ENCODE measurements at regions not wholly inside any gene's neighbourhood (a gene's known extent, or its start where the extent isn't known, plus 50 kb on each side); places are given as distances from the start of the nearest gene placed in this dataset.

GRCh38 chr7:124480036-124480820 is 285.4 kb downstream of the GPR37 start:
- Mint-ChIP-seq H3K4me1 (no peaks in the 10 kb centered on the region), H3K4me3 (no peak overlapping the region), H3K9me3 (peaks cover 18% of the 10 kb centered on the region), H3K27me3 (no peaks in the 10 kb centered on the region), H3K36me3 (ENCODE audit: insufficient read depth) (no peaks in the 10 kb centered on the region), H3K27ac (ENCODE audit: low read depth) (no peak overlapping the region)
- DNase-seq (ENCODE audit: low spot score in 2 of 2) (no peak), ATAC-seq (replicated peaks; ENCODE audit: extremely low read depth, poor library complexity, severe bottlenecking) (no peak)

GRCh38 chr7:124462249-124462648 is 303.3 kb downstream of the GPR37 start:
- no peak overlapping the region for H3K27ac Mint-ChIP-seq (ENCODE audit: low read depth)

GRCh38 chr7:124460555-124460954 is 305.0 kb downstream of the GPR37 start:
- Mint-ChIP-seq H3K4me1 (no peaks in the 10 kb centered on the region), H3K27ac (ENCODE audit: low read depth) (no peak overlapping the region)

More at GRCh38 chr7:124462249-124462648, 303.3 kb downstream of the GPR37 start:
- no peak for ATAC-seq (replicated peaks; ENCODE audit: extremely low read depth, poor library complexity, severe bottlenecking)
- Mint-ChIP-seq H3K36me3 (ENCODE audit: insufficient read depth) (no peaks in the 10 kb centered on the region), H3K9me3 (peaks cover 21% of the 10 kb centered on the region), H3K4me1 (no peaks in the 10 kb centered on the region), H3K4me3 (no peak overlapping the region), H3K27me3 (no peaks in the 10 kb centered on the region)
- no peak for DNase-seq (ENCODE audit: low spot score in 2 of 2)

GRCh38 chr7:124460056-124460450 is 305.5 kb downstream of the GPR37 start:
- Mint-ChIP-seq H3K9me3 (peaks cover 15% of the 10 kb centered on the region), H3K27ac (ENCODE audit: low read depth) (no peak overlapping the region), H3K36me3 (ENCODE audit: insufficient read depth) (no peaks in the 10 kb centered on the region), H3K27me3 (no peaks in the 10 kb centered on the region), H3K4me3 (no peak overlapping the region), H3K4me1 (no peaks in the 10 kb centered on the region)
- DNase-seq (ENCODE audit: low spot score in 2 of 2) (no peak), ATAC-seq (replicated peaks; ENCODE audit: extremely low read depth, poor library complexity, severe bottlenecking) (no peak)

More at GRCh38 chr7:124460555-124460954, 305.0 kb downstream of the GPR37 start:
- DNase-seq (ENCODE audit: low spot score in 2 of 2) (no peak), ATAC-seq (replicated peaks; ENCODE audit: extremely low read depth, poor library complexity, severe bottlenecking) (no peak)
- Mint-ChIP-seq H3K36me3 (ENCODE audit: insufficient read depth) (no peaks in the 10 kb centered on the region), H3K27me3 (no peaks in the 10 kb centered on the region), H3K9me3 (peaks cover 16% of the 10 kb centered on the region), H3K4me3 (no peak overlapping the region)

- Mint-ChIP-seq H3K9me3 (peaks cover 15% of the 10 kb centered on the region), H3K4me1 (no peaks in the 10 kb centered on the region), H3K36me3 (ENCODE audit: insufficient read depth) (no peaks in the 10 kb centered on the region), H3K4me3 (no peak overlapping the region), H3K27me3 (no peaks in the 10 kb centered on the region), H3K27ac (ENCODE audit: low read depth) (no peak overlapping the region)
- DNase-seq (ENCODE audit: low spot score in 2 of 2) (no peak), ATAC-seq (replicated peaks; ENCODE audit: extremely low read depth, poor library complexity, severe bottlenecking) (no peak)
Measured at GRCh38 chr7:124459101-124460055, 306.2 kb downstream of the GPR37 start.

- no peak for ATAC-seq (replicated peaks; ENCODE audit: extremely low read depth, poor library complexity, severe bottlenecking)
- Mint-ChIP-seq H3K27ac (ENCODE audit: low read depth) (no peak overlapping the region), H3K9me3 (peaks cover 15% of the 10 kb centered on the region), H3K4me1 (no peaks in the 10 kb centered on the region), H3K27me3 (no peaks in the 10 kb centered on the region), H3K4me3 (no peak overlapping the region), H3K36me3 (ENCODE audit: insufficient read depth) (no peaks in the 10 kb centered on the region)
- DNase-seq (ENCODE audit: low spot score in 2 of 2) = no peak
Measured at GRCh38 chr7:124457841-124458240, 307.8 kb downstream of the GPR37 start.

GRCh38 chr7:124456286-124456685 is 309.3 kb downstream of the GPR37 start:
- Mint-ChIP-seq H3K27ac (ENCODE audit: low read depth) (no peak overlapping the region), H3K4me3 (no peak overlapping the region), H3K27me3 (no peaks in the 10 kb centered on the region), H3K9me3 (peaks cover 18% of the 10 kb centered on the region), H3K36me3 (ENCODE audit: insufficient read depth) (no peaks in the 10 kb centered on the region), H3K4me1 (no peaks in the 10 kb centered on the region)
- no peak for ATAC-seq (replicated peaks; ENCODE audit: extremely low read depth, poor library complexity, severe bottlenecking)
- DNase-seq (ENCODE audit: low spot score in 2 of 2) = no peak

GRCh38 chr7:124452186-124452585 is 313.4 kb downstream of the GPR37 start:
- no peak overlapping the region for H3K4me3 Mint-ChIP-seq
- DNase-seq (ENCODE audit: low spot score in 2 of 2) (no peak), ATAC-seq (replicated peaks; ENCODE audit: extremely low read depth, poor library complexity, severe bottlenecking) (no peak)
- peaks cover 10% of the 10 kb centered on the region for H3K9me3 Mint-ChIP-seq
- H3K36me3 Mint-ChIP-seq (ENCODE audit: insufficient read depth) = no peaks in the 10 kb centered on the region
- no peak overlapping the region for H3K27ac Mint-ChIP-seq (ENCODE audit: low read depth)
- no peaks in the 10 kb centered on the region for H3K27me3 Mint-ChIP-seq
- no peaks in the 10 kb centered on the region for H3K4me1 Mint-ChIP-seq

GRCh38 chr7:124449896-124450295 is 315.7 kb downstream of the GPR37 start:
- ATAC-seq (replicated peaks; ENCODE audit: extremely low read depth, poor library complexity, severe bottlenecking) (no peak), DNase-seq (ENCODE audit: low spot score in 2 of 2) (no peak)
- peaks cover 5% of the 10 kb centered on the region for H3K9me3 Mint-ChIP-seq
- no peaks in the 10 kb centered on the region for H3K4me1 Mint-ChIP-seq
- H3K27me3 Mint-ChIP-seq = no peaks in the 10 kb centered on the region
- no peak overlapping the region for H3K27ac Mint-ChIP-seq (ENCODE audit: low read depth)
- H3K36me3 Mint-ChIP-seq (ENCODE audit: insufficient read depth) = no peaks in the 10 kb centered on the region
- H3K4me3 Mint-ChIP-seq = no peak overlapping the region

GRCh38 chr7:124444696-124445480 is 320.7 kb downstream of the GPR37 start:
- Mint-ChIP-seq H3K4me1 (no peaks in the 10 kb centered on the region), H3K9me3 (peaks cover 6% of the 10 kb centered on the region), H3K27ac (ENCODE audit: low read depth) (no peak overlapping the region), H3K36me3 (ENCODE audit: insufficient read depth) (no peaks in the 10 kb centered on the region), H3K27me3 (no peaks in the 10 kb centered on the region), H3K4me3 (no peak overlapping the region)
- DNase-seq (ENCODE audit: low spot score in 2 of 2) (no peak), ATAC-seq (replicated peaks; ENCODE audit: extremely low read depth, poor library complexity, severe bottlenecking) (no peak)

- DNase-seq (ENCODE audit: low spot score in 2 of 2) = no peak
- Mint-ChIP-seq H3K27ac (ENCODE audit: low read depth) (no peak overlapping the region), H3K4me1 (no peaks in the 10 kb centered on the region), H3K27me3 (no peaks in the 10 kb centered on the region), H3K4me3 (no peak overlapping the region), H3K9me3 (peaks cover 6% of the 10 kb centered on the region), H3K36me3 (ENCODE audit: insufficient read depth) (no peaks in the 10 kb centered on the region)
- ATAC-seq (replicated peaks; ENCODE audit: extremely low read depth, poor library complexity, severe bottlenecking) = no peak
Measured at GRCh38 chr7:124443762-124444161, 321.8 kb downstream of the GPR37 start.

- Mint-ChIP-seq H3K36me3 (ENCODE audit: insufficient read depth) (no peaks in the 10 kb centered on the region), H3K4me1 (no peaks in the 10 kb centered on the region), H3K9me3 (peaks cover 17% of the 10 kb centered on the region), H3K27me3 (no peaks in the 10 kb centered on the region), H3K27ac (ENCODE audit: low read depth) (no peak overlapping the region), H3K4me3 (no peak overlapping the region)
- no peak for ATAC-seq (replicated peaks; ENCODE audit: extremely low read depth, poor library complexity, severe bottlenecking)
- DNase-seq (ENCODE audit: low spot score in 2 of 2) = no peak
Measured at GRCh38 chr7:124440081-124440480, 325.5 kb downstream of the GPR37 start.
